ENCODE measurements at regions not wholly inside any gene's neighbourhood (a gene's known extent, or its start where the extent isn't known, plus 50 kb on each side); places are given as distances from the start of the nearest gene placed in this dataset.

DNA sequence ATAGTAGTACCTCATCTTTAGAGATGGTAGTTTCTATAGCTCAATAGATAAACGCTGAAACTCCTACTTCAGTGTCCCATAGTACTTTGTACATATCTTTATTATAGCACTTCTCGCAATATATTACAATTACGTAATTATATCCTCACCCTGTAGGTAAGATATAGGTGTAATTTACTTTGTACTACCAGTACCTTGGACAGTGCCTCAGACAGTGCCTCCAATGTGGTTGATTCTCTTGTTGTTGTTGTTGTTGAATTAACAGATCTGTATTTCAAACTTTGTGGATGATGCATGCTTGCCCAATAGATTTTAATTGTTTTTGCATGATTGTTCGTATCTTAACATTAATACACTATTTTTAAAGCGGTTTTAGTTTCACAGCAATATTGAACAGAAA, 188.6 kb downstream of the ARL6IP6 start:
- intact Hi-C loops (cut with DNase I) = no loop called here
- no peak for DNase-seq

DNA sequence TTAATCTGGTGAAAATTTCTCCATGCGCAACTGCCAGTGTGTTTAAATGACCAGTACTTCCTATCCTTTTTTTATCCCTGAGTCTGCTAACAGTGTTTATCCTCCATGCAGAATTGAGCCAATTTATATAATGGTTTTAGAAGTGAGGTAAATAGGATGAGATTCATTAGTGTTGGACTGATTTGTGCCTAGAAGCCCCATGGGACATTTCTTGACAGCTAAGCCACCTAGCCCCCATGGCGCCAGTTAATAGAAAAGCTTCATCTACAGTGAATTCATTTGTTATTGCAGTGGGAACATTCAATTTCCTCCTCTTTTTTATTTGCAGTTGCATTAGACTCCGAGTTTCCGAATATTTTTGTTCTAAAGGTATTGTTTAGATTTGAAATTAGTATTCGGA, 175.6 kb downstream of the ARL6IP6 start:
- DNase-seq = no peak
- intact Hi-C loops (cut with DNase I) = no loop called here

DNA sequence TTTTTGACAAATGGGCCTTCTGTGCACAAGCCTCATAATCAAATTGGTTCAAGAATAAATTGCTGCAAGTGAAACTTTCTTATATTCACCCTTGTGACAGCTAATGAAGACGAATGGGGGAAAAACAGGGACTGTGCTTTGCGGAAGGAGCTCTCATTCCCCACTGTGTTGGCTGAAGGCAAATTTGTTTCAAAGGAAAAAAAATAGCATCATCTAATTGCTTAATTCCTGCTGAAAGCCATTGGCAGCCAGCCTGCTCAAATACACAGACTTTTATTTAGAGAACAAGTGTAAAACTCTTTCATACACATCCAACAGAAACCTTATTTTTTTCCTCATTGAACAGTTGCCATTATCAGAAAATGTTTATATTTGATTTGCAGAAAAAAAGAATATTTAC, 172.3 kb downstream of the ARL6IP6 start:
- no peak for DNase-seq
- intact Hi-C loops (cut with DNase I) = no loop called here

DNA sequence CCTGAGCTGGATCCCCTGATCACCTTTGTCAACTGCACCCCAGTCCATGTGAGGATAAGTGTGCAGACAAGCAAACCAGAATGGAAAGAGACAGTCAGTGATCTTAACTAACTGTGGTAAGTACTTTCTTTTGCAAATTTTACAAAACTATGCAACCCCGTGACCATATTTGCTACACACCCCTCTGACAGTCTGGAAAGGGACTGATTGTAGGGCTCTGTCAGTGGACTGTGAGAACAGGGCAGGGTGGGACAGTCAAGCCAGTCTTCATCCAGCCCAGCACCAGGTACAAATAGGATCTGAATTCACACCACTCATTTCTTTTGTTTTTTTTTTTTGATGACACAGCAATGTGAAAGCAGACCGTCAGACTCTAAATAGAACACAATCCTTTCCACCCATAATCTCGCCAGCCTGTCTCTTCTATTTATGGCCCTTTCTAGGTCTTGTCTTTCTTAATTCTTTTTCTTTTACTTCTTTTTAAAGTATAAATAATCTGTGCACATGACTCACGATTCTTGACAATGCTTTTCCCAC, 165.6 kb downstream of the ARL6IP6 start:
- no peak for DNase-seq
- intact Hi-C loops (cut with DNase I) = no loop called here

DNA sequence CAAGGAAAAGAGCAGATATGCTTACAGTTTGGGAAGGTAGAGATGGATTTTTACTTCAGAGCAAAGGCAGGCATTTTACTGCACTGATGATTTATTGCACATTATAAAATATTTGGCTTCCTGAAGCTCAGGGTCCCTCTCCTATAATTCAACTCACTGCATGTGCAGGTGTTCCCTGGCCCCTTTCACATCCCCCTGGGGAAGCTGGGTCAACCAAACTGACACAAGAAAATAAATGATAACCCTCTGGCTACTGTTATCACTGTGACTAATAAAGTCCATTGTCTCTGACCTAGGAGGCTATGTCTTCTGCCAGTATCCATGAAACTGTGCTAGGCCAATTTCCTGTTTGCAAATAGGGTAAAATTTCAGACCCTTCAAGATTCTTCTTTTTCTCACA, 163.1 kb downstream of the ARL6IP6 start:
- intact Hi-C loops (cut with DNase I) = no loop called here
- no peak for DNase-seq

DNA sequence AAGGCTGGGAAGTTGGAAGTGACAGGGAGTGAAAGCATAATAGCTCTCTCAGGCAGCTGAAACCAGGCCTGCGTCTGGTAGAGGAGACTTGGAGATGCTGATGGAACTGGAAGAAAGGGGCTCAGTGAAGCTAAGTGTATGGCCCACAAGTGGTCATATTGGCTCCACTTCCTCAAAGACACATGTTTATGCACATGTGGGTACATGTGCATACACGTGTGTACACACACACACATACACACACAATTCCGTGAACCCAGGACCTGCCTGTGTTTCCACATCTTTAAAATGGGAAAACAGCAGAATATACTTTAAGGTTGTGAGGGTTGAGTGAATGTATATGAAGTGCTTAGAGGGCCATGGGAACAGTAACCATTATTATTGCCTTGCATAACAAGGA, 160.9 kb downstream of the ARL6IP6 start:
- DNase-seq = no peak
- intact Hi-C loops (cut with DNase I) = no loop called here

DNA sequence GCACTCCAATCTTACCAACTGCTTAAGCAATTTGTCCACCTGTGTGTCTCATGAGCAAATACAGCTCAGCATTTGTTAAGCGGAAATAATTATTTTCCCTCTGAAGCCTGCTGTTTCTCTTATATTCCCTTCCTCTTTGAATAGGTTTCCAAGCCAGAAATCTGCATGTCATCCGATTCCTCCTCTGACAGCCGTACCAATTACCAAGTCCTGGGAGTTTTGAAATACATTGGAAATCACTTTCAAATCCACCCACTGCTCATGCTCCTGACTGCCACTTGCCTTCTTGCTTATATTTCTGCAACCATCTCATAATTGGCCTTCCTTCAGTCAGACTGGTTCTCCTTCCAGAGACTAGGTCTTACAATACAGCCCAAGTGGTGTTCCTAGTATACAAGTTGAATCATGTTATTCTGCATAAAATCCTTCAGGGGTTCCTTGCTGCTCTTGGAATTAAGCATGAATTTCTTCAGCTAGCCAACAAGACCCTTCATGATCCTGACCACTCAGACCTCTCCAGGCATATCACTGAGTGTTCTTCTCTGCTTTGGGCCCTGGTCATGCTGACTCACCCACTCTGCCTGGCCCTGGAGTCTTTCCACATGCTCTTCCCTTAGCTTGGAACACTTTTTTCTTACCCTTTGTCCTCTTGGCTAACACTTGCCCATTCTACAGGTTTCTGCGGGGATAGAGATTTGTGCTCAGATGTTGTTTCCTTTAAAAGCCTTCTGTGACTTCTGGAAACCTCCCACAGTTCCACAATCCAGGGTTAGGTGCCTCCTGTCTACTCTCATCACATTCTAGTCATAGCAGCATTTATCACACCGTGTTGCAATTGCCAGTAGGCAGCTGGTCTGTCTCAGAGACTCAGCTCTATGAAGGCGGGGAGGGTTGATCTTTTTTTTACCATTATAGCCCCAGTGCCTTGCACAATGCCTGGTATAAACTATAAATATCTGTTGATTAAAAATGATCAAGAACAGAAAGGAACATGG, 157.6 kb downstream of the ARL6IP6 start:
- DNase-seq = no peak
- intact Hi-C loops (cut with DNase I) = no loop called here

DNA sequence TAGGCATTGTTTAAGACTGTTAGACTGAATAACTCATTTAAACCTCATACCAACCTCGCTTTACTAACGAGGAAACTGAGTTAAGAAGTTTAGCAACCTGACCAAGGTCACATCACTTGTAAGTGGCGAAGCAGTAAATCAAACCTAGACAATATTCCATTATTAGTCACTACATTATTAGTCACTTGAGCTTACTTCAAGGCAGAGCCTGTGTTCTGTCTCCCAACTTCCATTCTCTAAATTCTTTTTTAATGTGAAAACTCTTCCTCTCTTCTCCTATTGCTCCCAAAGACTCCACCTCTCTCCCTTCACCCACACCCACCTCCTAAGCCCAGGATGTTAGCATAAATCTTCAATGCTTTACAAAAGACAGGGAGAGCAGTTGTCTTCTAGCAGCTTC, 156.5 kb downstream of the ARL6IP6 start:
- DNase-seq = no peak
- intact Hi-C loops (cut with DNase I) = no loop called here

DNA sequence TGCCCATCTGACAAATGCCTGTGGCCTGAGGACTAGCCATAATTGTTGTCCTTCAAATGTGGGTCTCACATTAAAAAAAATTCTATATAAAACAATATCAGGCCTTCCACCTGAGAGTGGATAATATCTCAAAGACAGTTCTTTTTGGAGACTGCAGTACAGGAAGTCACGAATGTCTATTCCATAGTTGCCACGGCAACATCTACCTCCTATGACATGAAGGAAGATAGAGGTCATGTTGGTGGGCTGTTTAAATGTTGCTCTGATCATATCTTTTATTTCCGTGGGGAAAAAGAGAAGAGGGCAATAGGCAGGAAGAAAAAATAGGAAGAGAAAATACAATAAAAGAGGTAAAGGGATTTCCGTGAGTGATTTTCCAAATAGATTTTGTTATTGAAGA, 151.8 kb downstream of the ARL6IP6 start:
- DNase-seq = no peak
- intact Hi-C loops (cut with DNase I) = no loop called here

DNA sequence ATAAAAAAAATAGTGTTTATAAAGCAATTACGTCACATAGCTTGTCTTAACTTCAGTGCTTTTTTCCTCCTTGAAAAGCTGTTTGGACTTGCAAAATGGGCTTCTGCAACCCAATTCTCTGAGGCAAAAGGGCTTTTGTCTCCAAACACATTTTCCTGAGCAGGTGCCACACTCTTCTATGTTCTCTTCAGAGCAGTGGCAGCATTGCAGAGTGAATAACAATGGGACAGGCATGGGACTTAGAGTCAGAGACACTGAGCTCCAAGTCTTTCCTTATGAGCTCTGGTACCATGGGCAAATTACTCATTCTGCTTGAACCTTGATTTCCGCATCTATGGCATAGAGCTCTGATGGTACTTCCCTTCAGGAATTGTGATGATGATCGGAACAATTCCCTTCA, 149.0 kb downstream of the ARL6IP6 start:
- intact Hi-C loops (cut with DNase I) = no loop called here
- DNase-seq = no peak

DNA sequence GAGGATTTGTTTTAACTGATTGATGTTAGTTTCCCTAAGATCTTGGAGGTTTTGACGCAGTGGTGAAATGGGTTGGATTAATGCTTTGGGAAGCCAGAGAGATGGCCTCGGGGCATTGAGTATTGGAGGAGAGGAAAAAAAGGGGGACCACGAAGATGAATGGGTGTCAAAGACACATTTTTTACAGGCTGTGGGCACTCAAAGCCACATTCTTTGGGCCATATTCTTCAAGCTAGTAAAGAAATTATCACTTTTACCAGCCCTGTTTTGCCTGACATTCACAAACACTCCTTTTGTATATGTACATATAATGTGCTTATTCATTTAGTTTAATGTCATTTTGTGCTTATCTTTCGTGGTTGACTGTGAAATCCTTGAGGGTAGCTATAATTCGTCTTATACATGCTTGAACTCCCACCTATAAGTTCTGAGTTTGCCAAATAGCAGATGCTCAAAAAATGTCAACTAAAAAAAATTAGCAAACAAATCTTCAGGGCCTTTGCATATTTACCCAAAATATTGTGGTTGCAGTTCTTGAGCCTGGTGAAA, 146.3 kb downstream of the ARL6IP6 start:
- no peak for DNase-seq
- intact Hi-C loops (cut with DNase I) = no loop called here

DNA sequence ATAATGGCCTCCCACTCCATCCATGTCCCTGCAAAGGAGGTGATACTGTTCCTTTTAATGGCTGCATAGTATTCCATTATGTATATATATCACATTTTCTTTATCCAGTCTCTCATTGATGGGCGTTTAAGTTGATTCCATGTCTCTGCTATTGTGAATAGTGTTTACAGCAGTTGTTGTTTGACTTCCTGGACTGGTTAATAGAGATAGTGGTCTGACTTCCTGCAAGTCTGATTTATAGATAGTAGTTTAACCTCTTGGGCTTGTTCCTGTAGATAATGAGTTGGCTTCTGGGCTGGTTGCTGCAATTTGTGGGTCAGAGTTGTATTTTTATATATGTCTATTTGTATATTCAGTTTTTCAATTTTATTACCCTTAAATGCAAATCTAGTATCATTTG, 145.4 kb downstream of the ARL6IP6 start:
- DNase-seq = no peak
- intact Hi-C loops (cut with DNase I) = no loop called here

DNA sequence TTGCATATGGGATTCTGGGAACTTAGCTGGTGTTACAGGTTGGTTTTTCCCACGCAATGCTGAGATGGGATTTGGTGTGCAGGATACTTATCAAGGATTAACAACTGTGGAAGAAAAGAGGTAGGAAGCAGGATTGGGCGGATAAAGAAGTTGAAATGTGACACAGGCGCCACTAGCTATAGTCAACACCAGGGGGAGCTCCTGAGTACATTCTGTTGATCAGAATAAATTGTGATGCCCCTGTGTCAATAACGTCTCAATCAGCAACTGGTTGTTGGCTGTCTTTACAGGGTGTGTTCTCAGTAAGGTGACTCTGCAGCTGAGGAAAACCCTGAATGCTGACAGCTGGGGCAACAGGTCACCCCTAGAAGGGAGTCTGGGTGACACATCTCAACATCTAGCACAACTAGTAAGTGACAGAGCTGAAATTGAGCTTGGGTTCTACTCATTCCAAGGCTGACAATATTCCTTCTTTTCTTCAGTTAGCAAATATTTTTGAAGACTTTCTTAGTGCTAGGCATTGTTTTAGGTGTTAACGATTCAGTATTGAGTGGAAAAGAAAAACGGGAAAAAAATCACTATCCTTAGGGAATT, 143.0 kb downstream of the ARL6IP6 start:
- intact Hi-C loops (cut with DNase I) = loop anchor here (2.0 kb wide), 1 partner anchor 617 kb away; the partner anchor contains the start of gene RPRM

DNA sequence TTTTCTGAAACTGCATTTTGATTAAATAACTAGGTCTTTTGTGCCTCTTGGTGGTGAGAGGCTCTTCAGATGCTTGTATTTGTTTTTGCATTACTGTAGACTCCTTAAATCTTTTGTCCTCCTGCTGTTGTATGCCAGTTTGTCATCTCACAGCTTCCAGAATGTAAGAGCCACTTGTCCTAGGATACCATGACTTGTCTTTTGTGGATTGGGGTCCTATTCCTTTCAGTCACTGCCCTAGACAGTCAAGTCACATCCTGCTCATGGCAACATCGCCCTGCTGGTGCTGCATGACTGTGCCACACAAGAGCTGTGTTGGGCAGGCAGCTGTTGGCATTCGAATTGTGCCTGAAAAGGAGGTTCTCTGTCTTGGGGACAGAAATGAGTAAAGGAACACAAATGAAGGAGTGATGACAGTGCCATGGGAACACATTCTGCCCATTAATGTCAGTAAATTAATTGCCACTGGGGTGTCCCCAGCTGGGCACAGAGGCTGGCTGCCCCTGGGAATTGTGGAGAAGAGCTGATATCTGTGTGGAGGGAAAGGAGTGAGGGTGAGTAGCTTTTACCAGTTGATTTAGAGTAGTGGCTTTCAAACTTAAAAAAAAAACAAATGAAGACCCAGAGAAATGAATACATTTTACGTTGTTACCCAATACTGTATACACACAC, 140.3 kb downstream of the ARL6IP6 start:
- DNase-seq = no peak
- intact Hi-C loops (cut with DNase I) = no loop called here

More for the DNA sequence above, 143.0 kb downstream of the ARL6IP6 start:
- no peak for DNase-seq

DNA sequence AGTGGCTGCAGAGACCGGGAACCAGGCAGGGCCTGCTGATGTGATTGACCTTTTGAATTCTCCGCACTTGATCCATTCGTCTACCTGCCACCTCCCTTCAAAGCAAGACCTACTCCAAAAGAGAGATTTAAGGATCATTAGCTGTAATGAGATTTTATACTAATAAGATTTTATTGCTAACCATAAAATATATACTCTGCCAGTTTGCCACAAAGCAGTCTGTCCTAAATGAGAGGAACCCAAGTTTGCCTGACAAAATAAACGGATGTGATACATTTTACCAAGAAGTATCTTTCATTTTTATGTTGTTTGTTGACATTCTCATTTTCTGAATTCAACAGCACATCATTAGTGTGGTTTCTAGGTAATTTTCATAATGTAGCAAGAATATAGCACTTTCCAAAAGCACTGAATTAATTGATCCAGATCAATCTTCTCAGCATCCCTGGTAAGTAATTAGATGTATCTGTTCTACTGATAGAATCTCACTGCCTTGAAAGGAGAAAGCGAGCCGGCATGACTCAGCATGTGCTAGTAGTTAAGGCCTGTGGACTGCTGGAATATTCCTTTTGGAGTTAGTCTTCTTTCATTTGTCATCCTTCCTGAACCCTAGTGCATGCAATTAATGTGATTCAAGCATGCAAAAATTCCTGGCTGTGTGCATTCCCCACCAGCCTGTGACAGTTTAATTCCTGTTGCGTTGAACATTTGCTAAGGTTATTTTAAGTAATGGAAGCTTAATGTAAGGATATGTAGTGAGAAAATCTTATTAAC, 128.5 kb downstream of the ARL6IP6 start:
- DNase-seq = no peak
- intact Hi-C loops (cut with DNase I) = no loop called here

DNA sequence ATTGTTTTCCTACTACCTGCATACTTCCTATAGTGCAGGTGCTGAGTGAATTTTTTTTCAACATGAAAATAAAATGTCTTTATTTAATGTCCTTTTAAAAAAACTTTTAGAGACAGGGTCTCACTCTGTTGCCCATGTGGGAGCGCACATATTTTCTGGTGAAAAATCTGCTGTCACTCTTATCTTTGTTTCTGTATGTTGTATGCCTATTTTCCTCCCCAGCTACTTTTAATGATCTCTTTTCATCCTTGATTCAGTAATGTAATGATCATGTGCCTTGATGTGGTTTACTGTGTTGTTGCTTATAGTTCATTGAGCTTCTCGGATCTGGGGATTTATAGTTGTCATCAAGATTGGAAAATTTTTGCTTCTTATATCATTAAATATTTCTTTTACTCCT, 117.3 kb downstream of the ARL6IP6 start:
- DNase-seq = no peak
- intact Hi-C loops (cut with DNase I) = no loop called here

DNA sequence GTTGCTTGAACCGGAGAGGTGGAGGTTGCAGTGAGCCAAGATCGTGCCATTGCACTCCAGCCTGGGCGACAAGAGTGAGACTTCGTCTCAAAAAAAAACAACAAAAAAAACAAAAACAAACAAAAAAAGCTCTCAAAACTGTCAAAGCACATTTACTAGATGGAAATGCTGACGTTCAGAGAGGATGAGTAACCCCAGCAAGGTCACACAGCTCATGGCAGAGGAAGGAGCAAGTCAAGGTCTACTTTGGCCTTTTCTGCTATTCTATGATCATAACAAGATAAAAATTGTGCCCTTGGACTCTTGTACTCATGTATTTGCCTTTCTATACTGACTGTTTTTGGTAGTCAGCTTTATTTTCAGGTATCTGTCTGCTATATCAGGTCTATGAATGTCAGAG, 109.5 kb downstream of the ARL6IP6 start:
- DNase-seq = no peak
- intact Hi-C loops (cut with DNase I) = no loop called here

DNA sequence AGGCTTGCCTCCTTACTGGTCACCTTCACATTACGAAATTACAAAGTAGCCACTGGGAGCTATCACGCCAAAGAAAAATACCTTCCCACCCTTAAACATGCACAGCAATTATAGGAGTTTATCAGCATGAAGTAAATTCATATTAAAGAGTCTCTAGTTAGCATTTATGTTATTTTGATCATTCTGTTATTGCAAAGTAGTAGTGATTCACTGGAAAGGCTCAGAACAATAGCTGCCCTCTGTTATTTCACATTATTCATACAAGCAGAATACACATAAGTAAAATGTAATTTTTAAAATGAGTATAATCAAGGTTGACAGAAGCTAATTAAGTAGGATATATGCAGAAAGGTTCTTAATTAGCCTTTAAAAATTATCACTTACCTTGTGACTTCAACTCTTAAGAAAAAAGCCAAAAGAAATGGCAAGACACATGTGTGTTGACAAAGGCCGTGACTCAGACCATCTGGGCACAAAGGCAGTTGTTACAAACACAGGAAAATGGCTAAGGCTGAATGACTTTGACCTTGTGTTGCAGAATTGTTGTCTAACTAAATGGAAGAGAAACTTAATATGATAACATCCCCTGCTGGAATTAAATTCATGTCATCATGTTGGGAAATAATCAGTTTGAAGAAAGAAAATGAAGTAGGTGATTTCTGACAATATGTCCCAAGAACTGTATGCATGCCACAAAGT, 108.3 kb downstream of the ARL6IP6 start:
- no peak for DNase-seq
- intact Hi-C loops (cut with DNase I) = no loop called here

DNA sequence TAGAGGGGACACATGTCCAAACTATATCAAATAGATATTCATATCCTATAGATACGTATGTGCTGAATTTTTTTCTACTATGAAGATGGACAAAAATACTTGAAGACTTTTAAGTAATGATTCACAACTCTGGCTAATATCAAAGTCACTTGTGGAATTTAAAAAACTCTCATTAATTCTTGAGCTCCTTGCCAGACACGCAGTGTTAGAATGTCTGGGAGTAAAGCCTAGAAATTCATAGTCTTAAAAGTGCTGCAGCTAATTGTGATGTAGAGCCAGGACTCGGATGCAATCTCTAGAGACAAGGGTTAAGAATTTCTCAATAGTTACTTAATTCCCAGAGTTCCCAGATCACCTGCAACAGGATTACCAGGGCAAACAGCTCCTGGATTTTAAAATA, 107.4 kb downstream of the ARL6IP6 start:
- no peak for DNase-seq
- intact Hi-C loops (cut with DNase I) = no loop called here

DNA sequence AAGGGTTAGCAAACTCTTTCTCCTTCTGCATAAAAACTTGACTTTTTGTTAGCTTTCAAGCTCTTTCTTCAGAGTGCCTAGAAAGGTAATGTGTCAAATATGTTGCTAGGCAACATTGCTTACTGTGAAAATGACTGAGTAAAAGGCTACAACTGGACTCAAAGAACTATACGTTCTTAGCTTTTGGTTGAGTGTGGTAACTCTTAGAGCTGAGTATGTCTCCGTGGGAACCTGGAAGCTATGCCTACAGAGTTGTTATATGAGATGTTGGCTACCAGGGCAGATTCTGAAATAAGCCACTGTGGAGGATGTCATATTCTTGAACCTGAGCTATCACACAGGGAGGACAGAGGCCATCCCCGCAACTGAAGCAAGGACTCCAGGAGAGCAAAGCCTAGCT, 105.5 kb downstream of the ARL6IP6 start:
- intact Hi-C loops (cut with DNase I) = no loop called here
- peak in 1 of 10 donors; percentile 66 for DNase-seq
